HG03135 (cell line): ENCODE measurements at regions not wholly inside any gene's neighbourhood (a gene's known extent, or its start where the extent isn't known, plus 50 kb on each side); places are given as distances from the start of the nearest gene placed in this dataset.
A peak's percentile ranks its signal among the peaks of the same experiment; 100 is the strongest.

Source experiments
- ATAC-seq: cut with Tn5 transposase; IDR thresholded peaks from one replicate; pipeline ENCODE4 v1.9.1; 2021; ENCODE audit warnings: mild to moderate bottlenecking, moderate library complexity; ENCODE audit not compliant: unreplicated experiment

GRCh38 chr11:36724742-36725385 is 126.8 kb upstream of the RAG2 start:
- ATAC-seq = peak; percentile 68

- no peak for ATAC-seq
Measured at GRCh38 chr11:36722421-36722820, 124.4 kb upstream of the RAG2 start.

DNA sequence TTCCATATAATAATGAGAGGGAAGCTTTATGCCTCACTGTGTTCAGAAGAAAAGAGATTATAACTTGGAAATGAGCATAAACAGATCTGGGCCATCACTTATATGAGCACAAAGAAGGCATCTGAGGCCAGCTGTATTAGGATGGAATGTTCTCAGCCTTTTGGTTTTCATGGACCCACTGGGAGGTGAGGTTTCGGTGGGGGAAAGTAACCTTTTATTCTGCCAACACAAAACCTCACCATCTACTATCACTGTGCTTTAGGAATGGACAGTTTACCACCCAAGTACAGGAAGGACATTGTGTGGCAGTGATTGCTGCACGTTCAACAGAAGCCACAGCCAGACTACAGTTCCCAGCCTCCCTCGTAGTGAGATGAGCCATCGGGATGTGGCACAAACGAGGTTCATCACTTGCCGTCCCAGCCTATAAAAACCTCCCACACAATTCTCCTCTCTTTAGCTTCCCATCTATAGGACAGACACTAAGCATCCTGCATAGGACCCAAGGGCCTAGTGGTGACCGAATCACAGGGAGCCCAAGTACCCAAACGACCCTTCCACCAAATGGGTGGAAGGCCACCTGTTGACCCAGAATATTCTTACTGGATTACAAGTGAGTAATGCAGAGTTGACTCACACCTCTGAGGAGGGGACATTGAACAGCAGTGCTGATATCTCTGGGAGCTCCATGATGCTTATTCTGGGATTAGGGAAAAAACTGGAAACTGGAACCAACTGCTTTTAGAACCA is 121.5 kb upstream of the RAG2 start:
- no peak for ATAC-seq

DNA sequence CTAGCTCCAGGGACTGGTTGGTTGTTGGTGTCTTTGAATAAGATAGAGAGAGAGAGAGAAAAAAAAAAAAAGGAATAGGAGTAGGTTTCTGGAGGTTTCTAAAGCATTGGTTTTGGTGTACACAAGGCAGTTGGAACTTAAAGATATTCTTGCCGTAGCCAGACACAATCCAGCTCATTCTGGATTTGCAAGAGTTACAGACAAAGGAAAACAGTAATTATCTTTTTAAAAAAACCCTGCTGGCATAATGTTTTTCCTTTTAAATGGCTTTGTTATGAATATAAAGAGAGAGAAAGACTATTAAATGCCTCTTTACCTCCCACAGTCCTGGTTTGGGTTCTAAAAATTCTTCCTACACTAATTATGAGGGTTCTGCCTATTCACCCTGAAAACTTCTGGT is 120.4 kb upstream of the RAG2 start:
- ATAC-seq = no peak

DNA sequence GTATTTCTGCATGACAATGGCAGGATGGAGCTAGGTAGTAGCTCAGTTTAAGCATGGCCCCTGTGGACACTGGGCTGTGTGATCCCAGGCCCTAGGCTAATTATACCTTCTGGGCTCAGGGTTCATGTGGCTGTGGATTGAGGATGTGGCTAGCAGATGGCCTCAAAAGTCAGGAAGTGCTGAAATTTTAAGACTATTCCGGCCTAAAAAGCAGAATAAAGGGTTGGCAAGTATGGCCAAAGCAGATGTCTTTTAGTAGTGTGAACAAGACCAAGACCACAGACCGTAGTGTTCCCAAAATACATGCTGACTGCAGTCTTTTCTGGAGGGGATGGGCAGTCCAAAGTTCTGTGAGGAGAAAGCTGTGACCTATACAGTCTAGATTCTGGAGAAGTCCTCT is 115.7 kb upstream of the RAG2 start:
- no peak for ATAC-seq

- ATAC-seq = no peak
Measured at GRCh38 chr11:36711104-36711825, 113.2 kb upstream of the RAG2 start.
